HG02763 (cell line): ENCODE measurements at regions not wholly inside any gene's neighbourhood (a gene's known extent, or its start where the extent isn't known, plus 50 kb on each side); places are given as distances from the start of the nearest gene placed in this dataset.
"Not testable (repeated sequence)": the region's sequence is repeated elsewhere in the genome, so short reads cannot be mapped to it uniquely, and the experiment has no call there.

Source experiments
- ATAC-seq: cut with Tn5 transposase; IDR thresholded peaks from one replicate; pipeline ENCODE4 v1.9.1; 2021; ENCODE audit warnings: mild to moderate bottlenecking, moderate library complexity; ENCODE audit not compliant: unreplicated experiment

DNA sequence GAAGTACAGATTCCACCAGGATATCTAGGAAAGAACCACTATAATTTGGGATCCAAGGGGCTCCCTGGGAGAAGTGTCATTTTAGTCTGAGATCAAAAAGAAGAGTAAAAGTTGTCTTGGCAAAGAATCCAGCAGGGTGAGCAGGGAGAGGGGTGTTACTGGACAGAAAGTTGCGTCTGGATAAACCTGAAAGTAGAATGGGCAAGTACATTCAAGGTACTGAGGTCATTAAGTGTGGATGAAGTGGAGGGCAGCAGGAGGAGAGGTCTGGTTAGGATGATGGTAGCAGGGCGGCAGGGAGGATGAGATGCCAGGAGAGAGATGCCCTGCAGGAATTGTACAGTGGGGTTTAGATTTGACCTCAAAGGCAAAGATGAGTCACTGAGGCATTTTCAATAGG lies 253.3 kb downstream of the KLF13 start:
- ATAC-seq = no peak

GRCh38 chr15:31584195-31584594 lies 257.6 kb downstream of the KLF13 start:
- no peak for ATAC-seq

DNA sequence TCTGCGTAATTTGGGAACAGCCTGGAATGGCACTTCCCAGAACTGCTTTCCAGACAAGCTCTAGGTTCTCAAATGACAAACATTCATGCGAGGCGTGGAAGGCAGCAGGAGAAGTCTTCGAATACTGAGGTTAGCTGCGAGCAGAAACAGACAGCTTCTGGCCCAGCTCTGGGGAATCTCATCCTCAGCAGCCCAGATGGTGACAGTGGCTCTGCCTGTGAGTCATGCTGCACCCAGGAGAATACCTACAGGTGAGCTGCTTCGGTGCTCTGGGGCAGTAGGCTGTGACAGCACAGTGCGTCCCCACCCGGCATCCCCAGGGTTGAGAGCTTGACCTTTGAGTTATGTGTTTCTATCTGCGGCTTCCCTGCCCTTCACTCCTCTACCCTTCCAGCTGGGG lies 258.6 kb downstream of the KLF13 start:
- ATAC-seq = no peak

DNA sequence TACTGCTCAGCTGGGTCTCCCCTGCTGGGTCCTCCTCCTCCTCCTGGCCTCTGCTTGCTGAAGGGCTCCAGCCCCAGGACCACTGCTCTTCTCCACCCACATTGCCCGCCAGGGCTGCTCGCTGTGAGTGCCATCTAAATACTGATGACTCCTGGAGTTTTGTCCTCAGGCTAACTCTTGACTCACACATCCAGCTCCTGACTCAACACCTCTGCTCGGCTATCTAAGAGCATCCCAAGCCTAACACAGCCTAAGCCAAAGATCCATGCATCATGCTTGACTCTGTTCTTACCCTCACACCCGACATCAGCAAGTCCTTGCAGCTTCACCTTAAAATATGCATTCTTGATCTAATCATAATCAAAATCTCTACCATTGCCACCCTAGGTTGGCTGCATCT lies 260.2 kb downstream of the KLF13 start:
- ATAC-seq = no peak

- ATAC-seq = no peak
Observed at GRCh38 chr15:31587583-31587982, 260.9 kb downstream of the KLF13 start.

- ATAC-seq = no peak
Observed at GRCh38 chr15:31590609-31591008, 264.0 kb downstream of the KLF13 start.

DNA sequence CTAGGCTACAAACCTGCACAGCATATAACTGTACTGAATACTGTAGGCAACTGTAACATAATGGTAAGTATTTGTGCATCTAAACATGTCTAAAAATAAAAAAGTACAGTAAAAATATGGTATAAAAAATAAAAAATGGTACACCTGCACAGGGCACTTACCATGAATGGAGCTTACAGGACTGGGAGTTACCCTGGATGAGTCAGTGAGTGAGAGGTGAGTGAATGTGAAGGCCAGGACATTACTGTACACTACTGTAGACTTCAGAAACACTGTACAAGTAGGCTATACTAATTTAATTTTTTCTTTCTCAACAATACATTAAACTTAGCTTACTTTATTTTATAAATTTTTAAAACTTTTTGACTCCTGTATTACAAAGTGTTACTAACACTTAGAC lies 265.3 kb downstream of the KLF13 start:
- no peak for ATAC-seq

DNA sequence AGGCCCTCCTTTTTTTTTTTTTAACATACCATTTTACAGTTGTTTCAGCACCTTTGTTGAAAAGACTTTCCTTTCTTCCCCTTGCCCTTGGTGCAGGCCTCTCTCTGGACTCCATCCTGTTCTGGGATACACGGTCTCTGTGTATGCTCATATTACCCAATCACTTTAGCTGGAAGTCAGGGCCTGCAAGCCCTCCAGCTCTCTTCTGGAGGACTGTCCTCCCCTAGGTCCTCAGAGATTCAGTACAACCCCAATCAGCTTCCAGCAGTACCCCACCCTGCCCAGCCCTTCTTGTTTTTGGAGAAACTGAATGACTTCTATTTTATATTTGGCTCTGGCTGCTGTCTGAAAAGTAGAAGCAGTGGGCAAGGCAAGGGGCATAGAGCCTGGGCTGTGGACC lies 270.8 kb downstream of the KLF13 start:
- ATAC-seq = no peak

DNA sequence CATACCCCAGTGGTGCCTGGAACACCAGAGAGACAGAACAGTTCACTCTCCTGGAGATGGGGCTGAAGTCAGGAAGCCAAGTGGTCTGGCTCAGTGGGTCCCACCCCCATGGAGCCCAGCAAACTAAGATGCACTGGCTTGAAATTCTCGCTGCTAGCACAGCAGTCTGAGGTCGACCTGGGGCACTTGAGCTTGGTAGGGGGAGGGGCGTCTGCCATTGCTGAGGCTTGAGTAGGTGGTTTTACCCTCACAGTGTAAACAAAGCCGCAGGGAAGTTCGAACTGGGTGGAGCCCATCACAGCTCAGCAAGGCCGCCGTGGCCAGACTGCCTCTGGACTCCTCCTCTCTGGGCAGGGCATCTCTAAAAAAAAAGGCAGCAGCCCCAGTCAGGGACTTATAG lies 272.0 kb downstream of the KLF13 start:
- no peak for ATAC-seq

DNA sequence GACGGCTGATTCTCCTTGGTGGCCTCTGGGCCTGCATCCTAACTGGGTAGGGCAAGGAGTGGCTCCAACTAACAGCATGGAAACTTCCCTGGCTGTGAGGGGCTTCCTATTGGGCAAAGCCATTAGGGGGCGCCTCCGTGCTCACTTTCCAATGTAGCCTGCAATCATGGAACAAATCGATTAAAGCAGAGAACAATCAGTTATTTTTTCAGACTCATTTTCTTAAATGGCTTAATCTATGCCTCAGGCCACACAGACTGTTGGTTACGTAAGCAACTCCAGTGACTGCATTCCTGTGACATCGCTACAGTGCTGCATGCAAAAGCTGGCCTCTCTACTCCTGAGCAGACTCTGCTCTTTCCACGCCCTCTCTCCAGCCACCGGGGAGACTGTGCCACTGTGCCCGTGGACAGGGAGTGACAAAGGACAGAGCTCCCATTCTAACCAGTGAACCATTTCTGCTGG lies 278.9 kb downstream of the KLF13 start:
- no peak for ATAC-seq

GRCh38 chr15:31606194-31606669 lies 279.6 kb downstream of the KLF13 start:
- ATAC-seq = no peak

DNA sequence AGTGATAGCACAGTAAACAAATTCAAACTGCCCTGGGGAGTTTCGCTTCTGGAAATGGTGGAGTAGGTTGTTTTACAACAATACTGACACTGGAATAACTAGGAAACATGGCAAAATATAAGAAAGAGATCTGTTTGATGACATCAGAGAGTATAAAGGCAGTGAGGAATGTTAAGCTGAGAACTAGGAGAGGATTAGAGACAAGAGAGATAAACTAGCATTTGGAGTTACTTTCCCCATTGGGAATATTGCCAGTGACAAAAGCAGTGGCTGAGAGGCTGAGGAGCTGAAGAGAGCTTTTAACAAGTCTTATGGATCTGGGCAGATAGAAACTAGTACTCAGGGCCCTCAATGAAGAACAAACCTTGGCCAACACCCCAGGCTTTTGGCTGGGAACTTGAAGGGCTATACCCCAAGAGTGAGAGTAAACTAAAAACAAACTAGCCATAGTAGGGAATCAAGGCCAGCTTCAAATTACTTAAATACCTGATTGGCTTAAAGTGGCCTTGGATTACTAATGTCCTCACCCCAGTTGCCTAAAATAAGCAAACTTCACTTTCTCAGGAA lies 280.4 kb downstream of the KLF13 start:
- no peak for ATAC-seq

GRCh38 chr15:31607656-31608055 lies 281.0 kb downstream of the KLF13 start:
- no peak for ATAC-seq

DNA sequence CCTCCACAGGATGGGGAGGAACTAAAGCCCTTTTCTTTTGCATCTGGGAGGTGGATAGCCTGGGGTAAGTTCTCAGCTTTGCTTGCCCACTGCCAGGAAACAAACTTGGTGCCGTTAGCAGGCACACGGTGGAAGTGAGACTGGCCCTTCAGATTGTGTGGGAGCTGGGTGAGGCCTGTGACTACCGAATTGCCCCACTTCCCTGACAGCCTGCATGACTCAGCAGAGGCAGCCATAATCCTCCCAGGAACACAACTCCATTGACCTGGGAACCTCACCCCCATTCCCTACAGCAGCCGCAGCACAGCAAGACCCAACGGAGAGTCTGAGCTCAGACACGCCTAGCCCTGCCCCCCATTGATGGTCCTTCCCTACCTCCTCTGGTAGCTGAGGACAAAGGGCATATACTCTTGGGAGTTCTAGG lies 282.6 kb downstream of the KLF13 start:
- no peak for ATAC-seq

- ATAC-seq = no peak
Observed at GRCh38 chr15:31609906-31610305, 283.3 kb downstream of the KLF13 start.

DNA sequence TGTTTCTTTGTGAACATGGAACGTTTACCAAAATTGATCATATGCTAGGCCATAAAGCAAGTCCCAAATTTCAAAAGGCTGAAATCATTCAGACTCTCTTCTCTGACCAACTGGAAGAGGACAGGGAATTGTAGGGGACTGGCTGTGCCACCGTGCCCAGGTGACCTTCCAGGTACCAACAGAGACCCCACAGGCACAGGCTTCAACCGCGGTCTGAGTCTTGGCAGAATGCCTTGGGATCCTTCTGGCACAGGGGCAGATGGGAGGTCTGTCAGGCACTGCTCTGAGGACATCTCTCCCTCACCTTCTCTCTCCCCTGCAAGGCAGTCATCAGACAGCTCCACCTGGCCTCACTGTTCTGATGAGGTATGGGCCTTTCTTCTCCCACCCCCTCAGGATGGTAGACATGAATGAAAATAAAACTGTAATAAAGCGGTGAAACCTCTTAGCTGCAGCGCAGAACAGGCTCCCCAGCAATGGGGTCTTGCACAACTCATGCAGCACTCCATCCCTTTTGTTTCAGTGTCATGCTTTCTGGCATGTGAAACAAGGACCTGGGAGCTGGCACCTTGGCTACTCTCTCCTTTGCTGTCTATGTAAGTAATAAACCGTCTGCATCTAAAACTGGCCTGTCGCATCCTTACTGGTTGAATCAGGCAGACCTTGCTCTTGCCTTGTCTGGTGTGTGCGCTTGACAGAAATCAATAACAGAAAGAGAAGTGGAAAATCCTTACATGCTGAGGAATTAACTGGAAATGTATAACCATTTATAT lies 289.2 kb downstream of the KLF13 start:
- ATAC-seq = no peak

DNA sequence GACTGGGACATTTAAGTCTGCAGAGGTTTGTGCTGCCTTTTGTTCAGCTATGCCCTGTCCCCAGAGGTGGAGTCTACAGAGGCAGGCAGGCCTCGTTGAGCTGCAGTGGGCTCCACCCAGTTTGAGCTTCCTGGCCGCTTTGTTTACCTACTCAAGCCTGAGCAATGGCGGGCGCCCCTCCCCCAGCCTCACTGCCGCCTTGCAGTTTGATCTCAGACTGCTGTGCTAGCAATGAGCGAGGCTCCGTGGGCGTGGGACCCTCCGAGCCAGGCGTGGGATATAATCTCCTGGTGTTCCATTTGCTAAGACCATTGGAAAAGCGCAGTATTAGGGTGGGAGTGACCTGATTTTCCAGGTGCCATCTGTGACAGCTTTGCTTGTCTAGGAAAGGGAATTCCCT lies 296.7 kb downstream of the KLF13 start:
- ATAC-seq = not testable (repeated sequence)

GRCh38 chr15:31624115-31624514 lies 297.5 kb downstream of the KLF13 start:
- ATAC-seq = not testable (repeated sequence)

GRCh38 chr15:31635715-31636114 lies 309.1 kb downstream of the KLF13 start:
- not testable (repeated sequence) for ATAC-seq

DNA sequence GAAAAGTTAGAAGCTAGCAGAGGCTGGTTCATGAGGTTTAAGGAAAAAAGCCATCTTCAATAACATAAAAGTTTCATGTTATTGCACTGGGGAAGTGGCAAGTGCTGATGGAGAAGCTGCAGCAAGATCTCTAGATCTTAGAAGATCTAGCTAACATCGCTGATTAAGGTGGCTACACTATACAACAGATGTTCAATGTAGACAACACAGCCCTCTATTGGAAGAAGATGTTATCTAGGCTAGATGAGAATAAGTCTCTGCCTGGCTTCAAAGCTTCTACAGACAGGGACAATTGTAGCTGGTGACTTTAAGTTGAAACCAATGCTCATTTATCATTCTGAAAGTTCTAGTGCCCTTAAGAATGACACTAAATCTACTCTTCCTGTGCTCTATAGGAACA lies 310.3 kb downstream of the KLF13 start:
- not testable (repeated sequence) for ATAC-seq

GRCh38 chr15:31643955-31644354 lies 317.3 kb downstream of the KLF13 start:
- ATAC-seq = not testable (repeated sequence)

DNA sequence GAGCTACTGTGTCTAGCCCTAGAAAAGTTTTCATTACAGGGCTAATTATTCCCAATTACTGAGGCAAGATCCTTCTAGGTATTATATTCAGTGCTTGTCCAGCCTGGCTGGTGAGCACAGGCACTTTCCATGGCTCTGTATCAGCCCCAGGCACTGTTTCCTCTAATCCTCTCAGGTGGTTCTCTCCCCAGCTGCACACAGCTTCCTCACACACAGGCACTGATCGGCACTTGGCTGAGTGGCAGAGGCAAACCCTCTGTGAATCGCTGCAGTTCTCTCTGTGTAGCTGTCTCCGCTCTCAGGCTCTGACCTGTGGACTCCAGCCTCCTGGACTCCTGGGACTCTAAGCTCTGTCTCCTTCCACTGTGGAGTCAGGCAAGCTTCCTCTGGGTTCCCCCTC lies 318.1 kb downstream of the KLF13 start:
- not testable (repeated sequence) for ATAC-seq
